ENCODE measurements at regions not wholly inside any gene's neighbourhood (a gene's known extent, or its start where the extent isn't known, plus 50 kb on each side); places are given as distances from the start of the nearest gene placed in this dataset.

DNA sequence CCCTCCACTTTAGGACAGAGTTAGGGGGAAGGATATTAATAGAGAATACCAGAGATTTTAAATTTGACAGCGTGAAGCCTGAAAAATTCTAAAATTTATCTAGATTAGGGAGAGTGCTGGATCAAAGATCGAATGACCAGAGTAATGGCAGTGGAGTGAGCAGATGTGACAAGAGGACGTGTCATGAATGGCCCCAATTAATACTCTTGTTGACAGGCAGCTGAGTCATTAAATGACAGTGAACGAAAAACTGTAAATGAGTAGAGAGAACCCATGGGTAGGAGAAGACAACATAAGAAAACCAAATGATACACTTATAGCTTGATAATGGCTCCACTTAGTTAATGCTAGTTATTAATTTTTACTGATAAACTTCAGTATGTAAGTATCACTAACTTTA is 73.9 kb upstream of the PLEKHA5 start:
- Histone ChIP-seq H2BK120ac (replicated peaks; ENCODE audit: low read depth, low read length) (no peak overlapping the region), H3K14ac (ENCODE audit: insufficient read length) (no peak overlapping the region), H3K56ac (replicated peaks; ENCODE audit: insufficient read length, low read depth, low read length) (no peak overlapping the region), H3K79me2 (ENCODE audit: control insufficient read depth in 1 of 2, insufficient read depth in 2 of 2, low read length in 2 of 2) (no peaks in the 10 kb centered on the region), H2BK15ac (ENCODE audit: low read length) (no peak overlapping the region), H3K9ac (replicated peaks in 1 of 4; ENCODE audit: extremely low read depth in 1 of 4, low read depth in 3 of 4, low read length in 3 of 4) (no peak overlapping the region), H3K9me3 (ENCODE audit: insufficient read depth in 2 of 2, low read depth in 1 of 2, low read length in 1 of 2) (no peaks in the 10 kb centered on the region), H3K4ac (replicated peaks; ENCODE audit: insufficient read length, low read depth, low read length) (no peak overlapping the region), H3K23ac (ENCODE audit: insufficient read length) (no peak overlapping the region), H4K5ac (ENCODE audit: insufficient read length, low read depth, low read length) (no peak overlapping the region), H3K27me3 (replicated peaks in 1 of 4; ENCODE audit: control insufficient read depth in 3 of 4, extremely low read depth in 1 of 4, insufficient read depth in 3 of 4, low read length in 3 of 4) (no peaks in the 10 kb centered on the region), H3K36me3 (ENCODE audit: control insufficient read depth in 2 of 4, insufficient read depth in 4 of 4, low read length in 3 of 4) (no peaks in the 10 kb centered on the region), H4K20me1 (replicated peaks in 1 of 2; ENCODE audit: control insufficient read depth in 1 of 2, insufficient read depth in 2 of 2, low read length in 2 of 2) (no peaks in the 10 kb centered on the region), H3K4me2 (ENCODE audit: insufficient read depth in 1 of 2, low read depth in 2 of 2, low read length in 2 of 2) (no peak overlapping the region), H2AK5ac (ENCODE audit: low read depth, low read length) (no peak overlapping the region), H4K8ac (ENCODE audit: extremely low read depth, insufficient read depth, low read length) (no peak overlapping the region), H3K4me1 (replicated peaks in 1 of 4; ENCODE audit: control insufficient read depth in 3 of 4, insufficient read depth in 4 of 4, low read length in 3 of 4) (peaks cover 0 to 3% (median 0%) of the 10 kb centered on the region in 4 experiments; a peak in 2 of 7 replicates), H3K23me2 (ENCODE audit: low read depth, low read length) (no peaks in the 10 kb centered on the region; the same call in 1 of the 2 replicates), H2BK20ac (ENCODE audit: low read length) (no peak overlapping the region), H3K79me1 (ENCODE audit: low read depth, low read length) (no peaks in the 10 kb centered on the region), H3K18ac (ENCODE audit: extremely low read depth, low read length) (no peak overlapping the region), H2AFZ (ENCODE audit: low read length) (no peak overlapping the region), H2BK12ac (ENCODE audit: low read depth, low read length) (no peak overlapping the region), H2BK5ac (ENCODE audit: low read depth, low read length) (no peak overlapping the region), H4K91ac (replicated peaks; ENCODE audit: insufficient read length, low read length) (no peak overlapping the region), H3K27ac (ENCODE audit: low read depth, low read length) (no peak overlapping the region), H3K4me3 (ENCODE audit: extremely low read depth in 1 of 4, insufficient read depth in 2 of 4, low read depth in 3 of 4, low read length in 4 of 4) (no peak overlapping the region)
- CTCF ChIA-PET (ENCODE audit: partially characterized antibody): interaction anchor here (0.7 to 1.2 kb wide), 2 partner anchors 9 to 195 kb away, joined by 3 to 5 read pairs; no protein-coding TSS in a partner anchor
- POLR2A ChIA-PET (ENCODE audit: partially characterized antibody): no interaction called here
- 91% methylated on average over 4 of the region's 4 CpGs; no CpG with 5 or more reads in 1 of the 2 experiments for WGBS, 2 experiments (ENCODE audit: extremely low coverage in 1 of 2, insufficient coverage in 1 of 2, insufficient read length in 1 of 2, insufficient replicate concordance in 2 of 2, low coverage in 1 of 2, low lambda C conversion rate in 2 of 2, missing lambda C conversion rate in 1 of 2)
- no peak for FAIRE-seq
- DNase-seq (ENCODE audit: low read depth in 1 of 2, low spot score in 2 of 2): no peak
- no peak for TF ChIP-seq TBP (IDR thresholded peaks at IDR 0.05; ENCODE audit: low read depth, low read length)
- TF ChIP-seq, protein P1, sequence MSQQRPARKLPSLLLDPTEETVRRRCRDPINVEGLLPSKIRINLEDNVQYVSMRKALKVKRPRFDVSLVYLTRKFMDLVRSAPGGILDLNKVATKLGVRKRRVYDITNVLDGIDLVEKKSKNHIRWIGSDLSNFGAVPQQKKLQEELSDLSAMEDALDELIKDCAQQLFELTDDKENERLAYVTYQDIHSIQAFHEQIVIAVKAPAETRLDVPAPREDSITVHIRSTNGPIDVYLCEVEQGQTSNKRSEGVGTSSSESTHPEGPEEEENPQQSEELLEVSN (IDR thresholded peaks at IDR 0.05): no peak
- no peak for TF ChIP-seq ZNF274 (IDR thresholded peaks at IDR 0.05; ENCODE audit: borderline replicate concordance, extremely low read depth, low read length)
- TF ChIP-seq KDM5A (IDR thresholded peaks at IDR 0.05; ENCODE audit: low read length): no peak
- TF ChIP-seq BACH1 (IDR thresholded peaks at IDR 0.05; ENCODE audit: low read length): no peak
- TF ChIP-seq, protein P2, sequence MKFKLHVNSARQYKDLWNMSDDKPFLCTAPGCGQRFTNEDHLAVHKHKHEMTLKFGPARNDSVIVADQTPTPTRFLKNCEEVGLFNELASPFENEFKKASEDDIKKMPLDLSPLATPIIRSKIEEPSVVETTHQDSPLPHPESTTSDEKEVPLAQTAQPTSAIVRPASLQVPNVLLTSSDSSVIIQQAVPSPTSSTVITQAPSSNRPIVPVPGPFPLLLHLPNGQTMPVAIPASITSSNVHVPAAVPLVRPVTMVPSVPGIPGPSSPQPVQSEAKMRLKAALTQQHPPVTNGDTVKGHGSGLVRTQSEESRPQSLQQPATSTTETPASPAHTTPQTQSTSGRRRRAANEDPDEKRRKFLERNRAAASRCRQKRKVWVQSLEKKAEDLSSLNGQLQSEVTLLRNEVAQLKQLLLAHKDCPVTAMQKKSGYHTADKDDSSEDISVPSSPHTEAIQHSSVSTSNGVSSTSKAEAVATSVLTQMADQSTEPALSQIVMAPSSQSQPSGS (IDR thresholded peaks at IDR 0.05; ENCODE audit: low read length): no peak
- no peak for TF ChIP-seq SP4 (IDR thresholded peaks at IDR 0.05; ENCODE audit: low read length)
- TF ChIP-seq RXRA (IDR thresholded peaks at IDR 0.05; ENCODE audit: insufficient read depth, low read depth, low read length): no peak
- no peak for TF ChIP-seq ASH2L (IDR thresholded peaks at IDR 0.05; ENCODE audit: low read length)
- no peak for TF ChIP-seq CBX5 (IDR thresholded peaks at IDR 0.05; ENCODE audit: low read depth, low read length)
- TF ChIP-seq RBBP5 (IDR thresholded peaks at IDR 0.05; ENCODE audit: borderline replicate concordance, low read depth, low read length): no peak
- no peak for TF ChIP-seq SAP30 (IDR thresholded peaks at IDR 0.05; ENCODE audit: insufficient read depth, insufficient replicate concordance, low read length)
- no peak for TF ChIP-seq RFX5 (IDR thresholded peaks at IDR 0.05; ENCODE audit: borderline replicate concordance, low read depth, low read length)

Measured in H1 (cell line).